ENCODE measurements at regions not wholly inside any gene's neighbourhood (a gene's known extent, or its start where the extent isn't known, plus 50 kb on each side); places are given as distances from the start of the nearest gene placed in this dataset.
A peak's percentile ranks its signal among the peaks of the same experiment; 100 is the strongest.

GRCh38 chr5:155759984-155760383 lies 567.0 kb upstream of the SGCD start:
- no peak overlapping the region for H3K27ac Mint-ChIP-seq
- no peaks in the 10 kb centered on the region for H3K27me3 Mint-ChIP-seq
- peaks cover 12% of the 10 kb centered on the region for H3K9me3 Mint-ChIP-seq
- peaks cover 3% of the 10 kb centered on the region for H3K36me3 Mint-ChIP-seq
- no peak overlapping the region for H3K4me3 Mint-ChIP-seq
- H3K4me1 Mint-ChIP-seq = no peaks in the 10 kb centered on the region

GRCh38 chr5:155761502-155761901 lies 565.5 kb upstream of the SGCD start:
- Mint-ChIP-seq H3K27me3 (no peaks in the 10 kb centered on the region), H3K4me1 (no peaks in the 10 kb centered on the region), H3K36me3 (peaks cover 3% of the 10 kb centered on the region), H3K9me3 (peaks cover 12% of the 10 kb centered on the region), H3K27ac (peak overlapping the region; percentile 26), H3K4me3 (no peak overlapping the region)

- H3K4me1 Mint-ChIP-seq = no peaks in the 10 kb centered on the region
- H3K27me3 Mint-ChIP-seq = peaks cover 2% of the 10 kb centered on the region
- peaks cover 12% of the 10 kb centered on the region for H3K9me3 Mint-ChIP-seq
- H3K4me3 Mint-ChIP-seq = no peak overlapping the region
- H3K36me3 Mint-ChIP-seq = peaks cover 3% of the 10 kb centered on the region
- no peak overlapping the region for H3K27ac Mint-ChIP-seq
Measured at GRCh38 chr5:155765715-155766114, 561.2 kb upstream of the SGCD start.

- no peaks in the 10 kb centered on the region for H3K4me1 Mint-ChIP-seq
- no peaks in the 10 kb centered on the region for H3K36me3 Mint-ChIP-seq
- peaks cover 2% of the 10 kb centered on the region for H3K27me3 Mint-ChIP-seq
- peaks cover 4% of the 10 kb centered on the region for H3K9me3 Mint-ChIP-seq
- no peak overlapping the region for H3K4me3 Mint-ChIP-seq
- no peak overlapping the region for H3K27ac Mint-ChIP-seq
Measured at GRCh38 chr5:155767470-155767869, 559.5 kb upstream of the SGCD start.

- peaks cover 2% of the 10 kb centered on the region for H3K27me3 Mint-ChIP-seq
- H3K4me3 Mint-ChIP-seq = no peak overlapping the region
- peaks cover 4% of the 10 kb centered on the region for H3K9me3 Mint-ChIP-seq
- H3K36me3 Mint-ChIP-seq = no peaks in the 10 kb centered on the region
- no peaks in the 10 kb centered on the region for H3K4me1 Mint-ChIP-seq
- no peak overlapping the region for H3K27ac Mint-ChIP-seq
Measured at GRCh38 chr5:155768332-155768731, 558.6 kb upstream of the SGCD start.

GRCh38 chr5:155772009-155772662 lies 554.8 kb upstream of the SGCD start:
- Mint-ChIP-seq H3K4me1 (no peaks in the 10 kb centered on the region), H3K36me3 (no peaks in the 10 kb centered on the region), H3K27me3 (peaks cover 2% of the 10 kb centered on the region), H3K27ac (no peak overlapping the region), H3K4me3 (no peak overlapping the region), H3K9me3 (no peaks in the 10 kb centered on the region)

- Mint-ChIP-seq H3K36me3 (no peaks in the 10 kb centered on the region), H3K27ac (no peak overlapping the region), H3K27me3 (peaks cover 2% of the 10 kb centered on the region), H3K4me3 (no peak overlapping the region), H3K4me1 (no peaks in the 10 kb centered on the region), H3K9me3 (no peaks in the 10 kb centered on the region)
Measured at GRCh38 chr5:155773680-155774079, 553.3 kb upstream of the SGCD start.

GRCh38 chr5:155780260-155780659 lies 546.7 kb upstream of the SGCD start:
- H3K36me3 Mint-ChIP-seq = no peaks in the 10 kb centered on the region
- no peak overlapping the region for H3K27ac Mint-ChIP-seq
- no peaks in the 10 kb centered on the region for H3K4me1 Mint-ChIP-seq
- no peaks in the 10 kb centered on the region for H3K9me3 Mint-ChIP-seq
- peaks cover under 1% of the 10 kb centered on the region for H3K27me3 Mint-ChIP-seq
- H3K4me3 Mint-ChIP-seq = no peak overlapping the region

- no peaks in the 10 kb centered on the region for H3K36me3 Mint-ChIP-seq
- peaks cover 2% of the 10 kb centered on the region for H3K27me3 Mint-ChIP-seq
- no peaks in the 10 kb centered on the region for H3K9me3 Mint-ChIP-seq
- no peaks in the 10 kb centered on the region for H3K4me1 Mint-ChIP-seq
- no peak overlapping the region for H3K4me3 Mint-ChIP-seq
- no peak overlapping the region for H3K27ac Mint-ChIP-seq
Measured at GRCh38 chr5:155783246-155783645, 543.7 kb upstream of the SGCD start.

GRCh38 chr5:155783791-155784190 lies 543.2 kb upstream of the SGCD start:
- Mint-ChIP-seq H3K27ac (no peak overlapping the region), H3K9me3 (no peaks in the 10 kb centered on the region), H3K4me1 (no peaks in the 10 kb centered on the region), H3K36me3 (no peaks in the 10 kb centered on the region), H3K27me3 (peaks cover 2% of the 10 kb centered on the region), H3K4me3 (no peak overlapping the region)

- Mint-ChIP-seq H3K27ac (no peak overlapping the region), H3K27me3 (peaks cover 2% of the 10 kb centered on the region), H3K36me3 (no peaks in the 10 kb centered on the region), H3K4me3 (no peak overlapping the region), H3K9me3 (no peaks in the 10 kb centered on the region), H3K4me1 (no peaks in the 10 kb centered on the region)
Measured at GRCh38 chr5:155786108-155786507, 540.9 kb upstream of the SGCD start.

- Mint-ChIP-seq H3K4me3 (no peak overlapping the region), H3K27ac (no peak overlapping the region), H3K36me3 (no peaks in the 10 kb centered on the region), H3K9me3 (peaks cover 9% of the 10 kb centered on the region), H3K27me3 (no peaks in the 10 kb centered on the region), H3K4me1 (no peaks in the 10 kb centered on the region)
Measured at GRCh38 chr5:155792873-155793272, 534.1 kb upstream of the SGCD start.

- no peak overlapping the region for H3K4me3 Mint-ChIP-seq
- no peaks in the 10 kb centered on the region for H3K27me3 Mint-ChIP-seq
- no peak overlapping the region for H3K27ac Mint-ChIP-seq
- peaks cover 9% of the 10 kb centered on the region for H3K9me3 Mint-ChIP-seq
- no peaks in the 10 kb centered on the region for H3K4me1 Mint-ChIP-seq
- no peaks in the 10 kb centered on the region for H3K36me3 Mint-ChIP-seq
Measured at GRCh38 chr5:155794795-155795194, 532.2 kb upstream of the SGCD start.

GRCh38 chr5:155799308-155799707 lies 527.7 kb upstream of the SGCD start:
- no peaks in the 10 kb centered on the region for H3K4me1 Mint-ChIP-seq
- H3K36me3 Mint-ChIP-seq = no peaks in the 10 kb centered on the region
- H3K9me3 Mint-ChIP-seq = peaks cover 9% of the 10 kb centered on the region
- no peak overlapping the region for H3K4me3 Mint-ChIP-seq
- H3K27me3 Mint-ChIP-seq = peaks cover 3% of the 10 kb centered on the region
- no peak overlapping the region for H3K27ac Mint-ChIP-seq

- Mint-ChIP-seq H3K27me3 (no peaks in the 10 kb centered on the region), H3K4me3 (no peak overlapping the region), H3K9me3 (no peaks in the 10 kb centered on the region), H3K36me3 (no peaks in the 10 kb centered on the region), H3K27ac (no peak overlapping the region), H3K4me1 (no peaks in the 10 kb centered on the region)
Measured at GRCh38 chr5:155807884-155808576, 518.9 kb upstream of the SGCD start.

GRCh38 chr5:155815248-155815647 lies 511.7 kb upstream of the SGCD start:
- Mint-ChIP-seq H3K27ac (no peak overlapping the region), H3K9me3 (no peaks in the 10 kb centered on the region), H3K4me1 (no peaks in the 10 kb centered on the region), H3K36me3 (no peaks in the 10 kb centered on the region), H3K4me3 (no peak overlapping the region), H3K27me3 (peaks cover 9% of the 10 kb centered on the region)

GRCh38 chr5:155822177-155822576 lies 504.8 kb upstream of the SGCD start:
- Mint-ChIP-seq H3K36me3 (no peaks in the 10 kb centered on the region), H3K9me3 (no peaks in the 10 kb centered on the region), H3K4me1 (no peaks in the 10 kb centered on the region), H3K27me3 (peaks cover 5% of the 10 kb centered on the region), H3K27ac (no peak overlapping the region), H3K4me3 (no peak overlapping the region)

Measured in activated naive CD4-positive, alpha-beta T cell treated with anti-CD3 and anti-CD28 coated beads, Interleukin-2, amount 50 U/mL, for 24 hours (primary cell).